SK-N-SH (cell line): ENCODE measurements at regions not wholly inside any gene's neighbourhood (a gene's known extent, or its start where the extent isn't known, plus 50 kb on each side); places are given as distances from the start of the nearest gene placed in this dataset.

Experiments
- CTCF ChIA-PET: fragments of 300-600, 350-600 bp; formaldehyde crosslinking; extraction: SDS; loops from one replicate; lab custom pipeline; 2021; lab: Yijun Ruan, JAX
- POLR2A ChIA-PET: fragments of 350-600 bp; sonication (Branson Sonifier 250); formaldehyde crosslinking; extraction: SDS; loops from one replicate; lab custom pipeline; 2020; ENCODE audit warnings: antibody characterized with exemption, inconsistent platforms; lab: Yijun Ruan, JAX
- DNase-seq: peaks from one replicate; pipeline ENCODE4 v3.0.0; 2012
- H2AFZ ChIP-seq: fragments of 200-600 bp; sonication (generic); 2 replicates; pipeline ENCODE4 v1.8.1; 2016; ENCODE audit warnings: antibody characterized with exemption, mild to moderate bottlenecking, low read depth
- H3F3A ChIP-seq: fragments of 200-600 bp; sonication (generic); replicated peaks from 2 replicates; pipeline ENCODE3; 2016; ENCODE audit warnings: antibody characterized with exemption, mild to moderate bottlenecking; ENCODE audit not compliant: insufficient read depth
- H3K27ac ChIP-seq, 2 experiments: fragments of 200-500 bp in 1 of 2; fragments of 200-600 bp in 1 of 2; sonication (Bioruptor generic) in 1 of 2; sonication (generic), shearing (Covaris generic) in 1 of 2; 2 replicates each; pipeline versions ENCODE4 v1.5.1 to v1.6.1; 2014 to 2016; ENCODE audit warnings: low read depth in 2 of 2, inconsistent platforms in 1 of 2, low read length in 1 of 2, mild to moderate bottlenecking in 1 of 2, mixed read lengths in 1 of 2
- H3K27me3 ChIP-seq: fragments of 200-600 bp; sonication (generic), shearing (Covaris generic); 2 replicates; pipeline ENCODE4 v1.6.1; 2016; ENCODE audit warnings: mixed run types; ENCODE audit not compliant: insufficient read depth
- H3K36me3 ChIP-seq, 2 experiments: fragments of 200-500 bp in 1 of 2; fragments of 200-600 bp in 1 of 2; sonication (Bioruptor generic) in 1 of 2; sonication (generic) in 1 of 2; replicated peaks in 1 of 2; 2 replicates each; pipeline versions ENCODE3 to v1.5.1; 2014 to 2016; ENCODE audit warnings: low read length in 1 of 2, mild to moderate bottlenecking in 1 of 2; ENCODE audit not compliant: insufficient read depth in 2 of 2, control insufficient read depth in 1 of 2
- H3K4me1 ChIP-seq, 2 experiments: fragments of 200-500 bp in 1 of 2; fragments of 200-600 bp in 1 of 2; sonication (Bioruptor generic) in 1 of 2; sonication (generic), shearing (Covaris generic) in 1 of 2; 2 replicates each; pipeline versions ENCODE4 v1.5.1 to v1.6.1; 2014 to 2016; ENCODE audit warnings: low read depth in 1 of 2, low read length in 1 of 2, mixed run types in 1 of 2; ENCODE audit not compliant: insufficient read depth in 2 of 2, control insufficient read depth in 1 of 2
- H3K4me2 ChIP-seq: fragments of 200-600 bp; sonication (generic), shearing (Covaris generic); 2 replicates; pipeline ENCODE4 v1.6.1; 2017; ENCODE audit warnings: mixed run types
- H3K4me3 ChIP-seq, 2 experiments: fragments of 200-500 bp in 1 of 2; fragments of 200-600 bp in 1 of 2; sonication (Bioruptor generic) in 1 of 2; sonication (generic), shearing (Covaris generic) in 1 of 2; 2 replicates each; pipeline versions ENCODE4 v1.5.1 to v1.8.1; 2014 to 2016; ENCODE audit warnings: low read depth in 2 of 2, inconsistent platforms in 1 of 2, low read length in 1 of 2, mild to moderate bottlenecking in 1 of 2, mixed read lengths in 1 of 2, moderate library complexity in 1 of 2
- H3K79me2 ChIP-seq: fragments of 200-600 bp; sonication (generic); 2 replicates; pipeline ENCODE4 v1.8.1; 2017; ENCODE audit warnings: mild to moderate bottlenecking; ENCODE audit not compliant: insufficient read depth
- H3K9ac ChIP-seq: fragments of 200-600 bp; sonication (generic); 2 replicates; pipeline ENCODE4 v1.6.1; 2017; ENCODE audit warnings: mixed run types
- H3K9me2 ChIP-seq: fragments of 200-600 bp; sonication (generic); 2 replicates; pipeline ENCODE4 v1.6.1; 2017; ENCODE audit warnings: mixed run types
- H3K9me3 ChIP-seq: fragments of 200-600 bp; sonication (generic); 2 replicates; pipeline ENCODE4 v1.6.1; 2017; ENCODE audit warnings: mixed run types, mild to moderate bottlenecking, moderate library complexity
- H4K20me1 ChIP-seq: fragments of 200-600 bp; sonication (generic); 2 replicates; pipeline ENCODE4 v1.6.1; 2017; ENCODE audit warnings: mild to moderate bottlenecking, mixed run types; ENCODE audit not compliant: insufficient read depth
- ELF1 ChIP-seq: IDR thresholded peaks from 2 replicates; pipeline ENCODE4 v1.4.0; 2012
- FOXJ3 ChIP-seq: sonication (generic); formaldehyde crosslinking; IDR thresholded peaks from 2 replicates; pipeline ENCODE4 v1.5.1; 2020; ENCODE audit warnings: mild to moderate bottlenecking, missing genetic modification reagents
- FOXM1 ChIP-seq: IDR thresholded peaks from 2 replicates; pipeline ENCODE4 v1.4.0; 2012; ENCODE audit warnings: low read depth, mild to moderate bottlenecking
- GATA2 ChIP-seq: sonication (generic); formaldehyde crosslinking; IDR thresholded peaks from 2 replicates; pipeline ENCODE4 v1.5.0; 2020; ENCODE audit warnings: mild to moderate bottlenecking, missing genetic modification reagents
- WGBS: methylation state at CpG from one replicate; pipeline ENCODE4 v1.1.6; 2017; ENCODE audit warnings: low lambda C conversion rate; 5-methylcytosine and 5-hydroxymethylcytosine counted together
- TF ChIP-seq, protein P1 (sequence below): IDR thresholded peaks from 2 replicates; pipeline ENCODE4 v1.6.1; 2012; ENCODE audit warnings: mild to moderate bottlenecking, low read depth, low read length, moderate library complexity
- TF ChIP-seq, protein P2 (sequence below): IDR thresholded peaks from 2 replicates; pipeline ENCODE4 v1.4.0; 2012; ENCODE audit warnings: low read depth, borderline replicate concordance
- TF ChIP-seq, protein P3 (sequence below): fragments of 150-350 bp; IDR thresholded peaks from 2 replicates; pipeline ENCODE4 v1.6.1; 2017; ENCODE audit warnings: antibody characterized with exemption, low read length, low read depth, borderline replicate concordance
- TF ChIP-seq, protein P4 (sequence below): fragments of 150-350 bp; IDR thresholded peaks from 2 replicates; pipeline ENCODE4 v1.6.1; 2016; ENCODE audit warnings: mild to moderate bottlenecking, low read depth, low read length

DNA sequence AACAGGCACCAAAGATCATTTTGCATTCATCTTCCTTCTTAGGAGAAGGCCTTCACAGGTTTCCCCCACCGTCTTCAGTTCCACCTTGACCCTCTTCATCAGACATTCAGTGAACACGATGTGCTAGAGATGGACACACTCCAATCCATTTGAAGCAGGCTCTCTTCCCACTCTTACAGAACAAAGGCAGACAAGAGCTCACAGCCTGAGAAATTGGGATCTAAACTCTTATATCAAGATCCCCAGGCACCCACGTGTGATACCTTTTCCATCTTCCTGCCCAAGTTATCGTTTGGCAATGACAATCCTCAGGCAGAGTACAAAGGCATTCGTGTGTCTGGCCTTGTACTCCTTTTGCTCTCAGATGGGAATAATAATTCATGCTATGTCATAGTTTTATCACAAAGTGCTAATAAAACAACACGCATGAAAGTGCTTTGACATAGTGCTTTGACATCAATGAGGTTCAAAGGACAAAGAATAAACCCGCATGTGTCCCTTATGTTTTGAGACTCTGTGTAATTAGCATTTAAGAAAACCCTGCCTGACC, 369.3 kb upstream of the KLHL29 start (continued):
- TF ChIP-seq, protein P1, sequence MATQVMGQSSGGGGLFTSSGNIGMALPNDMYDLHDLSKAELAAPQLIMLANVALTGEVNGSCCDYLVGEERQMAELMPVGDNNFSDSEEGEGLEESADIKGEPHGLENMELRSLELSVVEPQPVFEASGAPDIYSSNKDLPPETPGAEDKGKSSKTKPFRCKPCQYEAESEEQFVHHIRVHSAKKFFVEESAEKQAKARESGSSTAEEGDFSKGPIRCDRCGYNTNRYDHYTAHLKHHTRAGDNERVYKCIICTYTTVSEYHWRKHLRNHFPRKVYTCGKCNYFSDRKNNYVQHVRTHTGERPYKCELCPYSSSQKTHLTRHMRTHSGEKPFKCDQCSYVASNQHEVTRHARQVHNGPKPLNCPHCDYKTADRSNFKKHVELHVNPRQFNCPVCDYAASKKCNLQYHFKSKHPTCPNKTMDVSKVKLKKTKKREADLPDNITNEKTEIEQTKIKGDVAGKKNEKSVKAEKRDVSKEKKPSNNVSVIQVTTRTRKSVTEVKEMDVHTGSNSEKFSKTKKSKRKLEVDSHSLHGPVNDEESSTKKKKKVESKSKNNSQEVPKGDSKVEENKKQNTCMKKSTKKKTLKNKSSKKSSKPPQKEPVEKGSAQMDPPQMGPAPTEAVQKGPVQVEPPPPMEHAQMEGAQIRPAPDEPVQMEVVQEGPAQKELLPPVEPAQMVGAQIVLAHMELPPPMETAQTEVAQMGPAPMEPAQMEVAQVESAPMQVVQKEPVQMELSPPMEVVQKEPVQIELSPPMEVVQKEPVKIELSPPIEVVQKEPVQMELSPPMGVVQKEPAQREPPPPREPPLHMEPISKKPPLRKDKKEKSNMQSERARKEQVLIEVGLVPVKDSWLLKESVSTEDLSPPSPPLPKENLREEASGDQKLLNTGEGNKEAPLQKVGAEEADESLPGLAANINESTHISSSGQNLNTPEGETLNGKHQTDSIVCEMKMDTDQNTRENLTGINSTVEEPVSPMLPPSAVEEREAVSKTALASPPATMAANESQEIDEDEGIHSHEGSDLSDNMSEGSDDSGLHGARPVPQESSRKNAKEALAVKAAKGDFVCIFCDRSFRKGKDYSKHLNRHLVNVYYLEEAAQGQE = no peak
- TF ChIP-seq GATA2 (CRISPR knock-in tag) (no peak), FOXM1 (no peak)
- TF ChIP-seq, protein P2, sequence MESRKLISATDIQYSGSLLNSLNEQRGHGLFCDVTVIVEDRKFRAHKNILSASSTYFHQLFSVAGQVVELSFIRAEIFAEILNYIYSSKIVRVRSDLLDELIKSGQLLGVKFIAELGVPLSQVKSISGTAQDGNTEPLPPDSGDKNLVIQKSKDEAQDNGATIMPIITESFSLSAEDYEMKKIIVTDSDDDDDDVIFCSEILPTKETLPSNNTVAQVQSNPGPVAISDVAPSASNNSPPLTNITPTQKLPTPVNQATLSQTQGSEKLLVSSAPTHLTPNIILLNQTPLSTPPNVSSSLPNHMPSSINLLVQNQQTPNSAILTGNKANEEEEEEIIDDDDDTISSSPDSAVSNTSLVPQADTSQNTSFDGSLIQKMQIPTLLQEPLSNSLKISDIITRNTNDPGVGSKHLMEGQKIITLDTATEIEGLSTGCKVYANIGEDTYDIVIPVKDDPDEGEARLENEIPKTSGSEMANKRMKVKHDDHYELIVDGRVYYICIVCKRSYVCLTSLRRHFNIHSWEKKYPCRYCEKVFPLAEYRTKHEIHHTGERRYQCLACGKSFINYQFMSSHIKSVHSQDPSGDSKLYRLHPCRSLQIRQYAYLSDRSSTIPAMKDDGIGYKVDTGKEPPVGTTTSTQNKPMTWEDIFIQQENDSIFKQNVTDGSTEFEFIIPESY = no peak

DNA sequence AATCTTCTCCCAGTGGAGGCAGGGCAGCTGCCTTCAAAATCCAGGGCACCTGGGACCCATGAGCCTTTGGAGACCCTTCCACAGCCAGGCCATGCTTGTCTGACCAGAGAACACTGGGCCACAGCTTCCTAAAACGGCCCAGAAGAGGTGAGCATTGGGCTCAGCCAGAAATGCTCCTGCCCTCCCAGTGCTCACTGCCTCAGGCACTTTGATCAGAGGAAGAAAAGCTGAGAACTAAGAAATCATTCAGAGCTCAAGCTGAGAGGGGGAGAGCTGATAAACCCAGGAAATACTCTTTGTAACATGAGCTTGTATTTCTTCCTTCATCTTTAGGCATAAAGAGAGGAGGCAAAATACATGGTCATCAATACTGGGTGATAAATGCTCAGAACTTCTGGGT, 365.5 kb upstream of the KLHL29 start:
- no peak overlapping the region for H3K9ac ChIP-seq
- H3K4me2 ChIP-seq = no peak overlapping the region
- no peak overlapping the region for H3K4me3 ChIP-seq
- H3K27me3 ChIP-seq = no peaks in the 10 kb centered on the region
- no peak overlapping the region for H2AFZ ChIP-seq
- POLR2A ChIA-PET = interaction anchor here (1.5 kb wide), 1 partner anchor 30 kb away, joined by 6 read pairs; no protein-coding TSS in a partner anchor
- H3K79me2 ChIP-seq = no peaks in the 10 kb centered on the region
- no peaks in the 10 kb centered on the region for H3K9me2 ChIP-seq
- H3K4me1 ChIP-seq = no peaks in the 10 kb centered on the region
- H3K27ac ChIP-seq = no peak overlapping the region
- CTCF ChIA-PET = interaction anchor here (1.3 kb wide), 1 partner anchor 10 kb away, joined by 5 read pairs; no protein-coding TSS in a partner anchor
- no peaks in the 10 kb centered on the region for H3K36me3 ChIP-seq
- no peaks in the 10 kb centered on the region for H3F3A ChIP-seq
- no peaks in the 10 kb centered on the region for H4K20me1 ChIP-seq
- 14% methylated on average over 1 of the region's 1 CpG for WGBS
- H3K9me3 ChIP-seq = peaks cover 4% of the 10 kb centered on the region; the same call in 1 of the 2 replicates
- TF ChIP-seq ELF1 (no peak), FOXJ3 (CRISPR knock-in tag) (no peak)
- TF ChIP-seq, protein P3, sequence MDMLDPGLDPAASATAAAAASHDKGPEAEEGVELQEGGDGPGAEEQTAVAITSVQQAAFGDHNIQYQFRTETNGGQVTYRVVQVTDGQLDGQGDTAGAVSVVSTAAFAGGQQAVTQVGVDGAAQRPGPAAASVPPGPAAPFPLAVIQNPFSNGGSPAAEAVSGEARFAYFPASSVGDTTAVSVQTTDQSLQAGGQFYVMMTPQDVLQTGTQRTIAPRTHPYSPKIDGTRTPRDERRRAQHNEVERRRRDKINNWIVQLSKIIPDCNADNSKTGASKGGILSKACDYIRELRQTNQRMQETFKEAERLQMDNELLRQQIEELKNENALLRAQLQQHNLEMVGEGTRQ = no peak
- TF ChIP-seq, protein P4, sequence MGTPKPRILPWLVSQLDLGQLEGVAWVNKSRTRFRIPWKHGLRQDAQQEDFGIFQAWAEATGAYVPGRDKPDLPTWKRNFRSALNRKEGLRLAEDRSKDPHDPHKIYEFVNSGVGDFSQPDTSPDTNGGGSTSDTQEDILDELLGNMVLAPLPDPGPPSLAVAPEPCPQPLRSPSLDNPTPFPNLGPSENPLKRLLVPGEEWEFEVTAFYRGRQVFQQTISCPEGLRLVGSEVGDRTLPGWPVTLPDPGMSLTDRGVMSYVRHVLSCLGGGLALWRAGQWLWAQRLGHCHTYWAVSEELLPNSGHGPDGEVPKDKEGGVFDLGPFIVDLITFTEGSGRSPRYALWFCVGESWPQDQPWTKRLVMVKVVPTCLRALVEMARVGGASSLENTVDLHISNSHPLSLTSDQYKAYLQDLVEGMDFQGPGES = no peak
- DNase-seq = no peak
